K562 (cell line): ENCODE measurements at regions not wholly inside any gene's neighbourhood (a gene's known extent, or its start where the extent isn't known, plus 50 kb on each side); places are given as distances from the start of the nearest gene placed in this dataset.

Experiments
- ATAC-seq: fragments of 200-7000 bp; cut with Tn5 transposase; 3 replicates; pipeline ENCODE4 v1.9.1; 2020; ENCODE audit warnings: moderate library complexity
- BruUV-seq: library from RNA; stranded (reverse); fragments of 400-500 nt; replicated peaks from 2 replicates; lab custom pipeline; 2021; lab: Mats Ljungman, UMichigan
- CTCF ChIA-PET: fragments of 300-600 bp; formaldehyde crosslinking; extraction: SDS; loops from one replicate; lab custom pipeline; 2021; ENCODE audit warnings: low intra/inter-chr PET ratio; lab: Yijun Ruan, JAX
- POLR2A ChIA-PET: fragments of 300-600, 350-650 bp; sonication (Branson Sonifier 250); formaldehyde crosslinking; extraction: SDS; loops from one replicate; lab custom pipeline; 2021; ENCODE audit warnings: antibody characterized with exemption, inconsistent platforms; lab: Yijun Ruan, JAX
- DNase-seq, 4 experiments: peaks; one replicate each; pipeline versions ENCODE4 v3.0.0 to v3.0.0-alpha.2; 2011 to 2018; ENCODE audit warnings: low spot score in 3 of 4, mixed read lengths in 3 of 4; ENCODE audit errors: extremely low read depth in 1 of 4
- FAIRE-seq: peaks from 2 replicates; lab custom pipeline; 2011; peaks lifted over from hg19 to GRCh38; lab: Jason Lieb, UNC
- H2AFZ ChIP-seq: 2 replicates; pipeline ENCODE4 v1.6.0; 2011; ENCODE audit warnings: low read depth, low read length, control low read depth, inconsistent platforms
- H3K27ac ChIP-seq: fragments of 200-600 bp; 3 replicates; pipeline ENCODE4 v1.8.0; 2011; ENCODE audit warnings: low read depth, mild to moderate bottlenecking, control low read depth, inconsistent platforms, low read length, moderate library complexity, mixed read lengths; ENCODE audit errors: extremely low read depth
- H3K27me3 ChIP-seq, 2 experiments: fragments of 300-600 bp in 1 of 2; 2 replicates in 1 of 2; 3 replicates in 1 of 2; pipeline versions ENCODE4 v1.6.0 to v1.8.0; 2011; ENCODE audit warnings: inconsistent platforms in 2 of 2, low read length in 2 of 2, mild to moderate bottlenecking in 1 of 2, mixed read lengths in 1 of 2, moderate library complexity in 1 of 2; ENCODE audit not compliant: control insufficient read depth in 2 of 2, insufficient read depth in 2 of 2
- H3K36me3 ChIP-seq: fragments of 300-600 bp; 3 replicates; pipeline ENCODE4 v1.8.0; 2011; ENCODE audit warnings: mild to moderate bottlenecking, low read length, inconsistent platforms; ENCODE audit not compliant: control insufficient read depth, insufficient read depth
- H3K4me1 ChIP-seq, 2 experiments: fragments of 200-600 bp in 1 of 2; replicated peaks in 1 of 2; 2 replicates in 1 of 2; 3 replicates in 1 of 2; pipeline versions ENCODE4 v1.5.1 to v1.8.0; 2011; ENCODE audit warnings: inconsistent platforms in 2 of 2, low read length in 2 of 2, mild to moderate bottlenecking in 1 of 2, mixed read lengths in 1 of 2, moderate library complexity in 1 of 2; ENCODE audit not compliant: control insufficient read depth in 2 of 2, insufficient read depth in 2 of 2
- H3K4me2 ChIP-seq: 2 replicates; pipeline ENCODE4 v1.6.1; 2011; ENCODE audit warnings: low read length, control low read depth, inconsistent platforms, mixed read lengths; ENCODE audit not compliant: insufficient read depth
- H3K4me3 ChIP-seq: fragments of 200-600 bp; sonication (generic), shearing (Covaris generic); 2 replicates; pipeline ENCODE4 v1.5.1; 2016; ENCODE audit warnings: control low read depth, inconsistent platforms
- H3K79me2 ChIP-seq: fragments of 200-600 bp; 3 replicates; pipeline ENCODE4 v1.8.0; 2011; ENCODE audit warnings: low read length, inconsistent platforms; ENCODE audit not compliant: control insufficient read depth, insufficient read depth
- H3K9ac ChIP-seq, 2 experiments: 2 replicates each; pipeline versions ENCODE4 v1.6.0 to v1.6.1; 2011; ENCODE audit warnings: low read depth in 2 of 2, low read length in 2 of 2, control low read depth in 1 of 2, inconsistent platforms in 1 of 2, mild to moderate bottlenecking in 1 of 2, mixed read lengths in 1 of 2; ENCODE audit not compliant: insufficient read depth in 1 of 2
- H3K9me1 ChIP-seq: one replicate; pipeline ENCODE4 v1.6.0; 2011; ENCODE audit warnings: inconsistent platforms, mild to moderate bottlenecking, low read length, moderate library complexity; ENCODE audit not compliant: control insufficient read depth, insufficient read depth
- H3K9me3 ChIP-seq: replicated peaks from 2 replicates; pipeline ENCODE4 v1.5.1; 2011; ENCODE audit warnings: low read depth, low read length, inconsistent platforms; ENCODE audit not compliant: control insufficient read depth, insufficient read depth
- H4K20me1 ChIP-seq: replicated peaks from 2 replicates; pipeline ENCODE4 v1.6.1; 2011; ENCODE audit warnings: low read length, inconsistent platforms, mixed read lengths; ENCODE audit not compliant: control insufficient read depth, insufficient read depth
- FOSL1 ChIP-seq: fragments of 200-800 bp; sonication (Bioruptor generic); conservative IDR thresholded peaks from 2 replicates; pipeline ENCODE4 v1.6.1; 2016; ENCODE audit warnings: missing genetic modification characterization, missing compliant biosample characterization
- FOXK1 ChIP-seq: sonication (generic); formaldehyde crosslinking; IDR thresholded peaks from 2 replicates; pipeline ENCODE4 v1.8.0; 2022; ENCODE audit warnings: missing genetic modification reagents, mild to moderate bottlenecking, borderline replicate concordance
- HMGN3 ChIP-seq: IDR thresholded peaks from 2 replicates; pipeline ENCODE4 v1.6.1; 2011; ENCODE audit warnings: borderline replicate concordance, low read depth, mild to moderate bottlenecking, mixed read lengths, low read length; ENCODE audit not compliant: insufficient read length; ENCODE audit errors: extremely low read depth
- KLF16 ChIP-seq: IDR thresholded peaks from 2 replicates; pipeline ENCODE4 v1.6.1; 2016; ENCODE audit warnings: antibody characterized with exemption
- LARP7 ChIP-seq: fragments of 450-650 bp; IDR thresholded peaks from 2 replicates; pipeline ENCODE4 v1.6.1; 2016
- MLLT1 ChIP-seq, 2 experiments: fragments of 450-650 bp; IDR thresholded peaks; 2 replicates each; pipeline ENCODE4 v1.6.1; 2016
- RHOXF2B ChIP-seq: fragments of 250-450 bp; sonication (Bioruptor Pico); conservative IDR thresholded peaks from 2 replicates; pipeline ENCODE4 v1.5.1; 2021
- ZBTB2 ChIP-seq: fragments of 450-650 bp; IDR thresholded peaks from 2 replicates; pipeline ENCODE4 v1.6.1; 2016; ENCODE audit warnings: antibody characterized with exemption
- ZNF165 ChIP-seq: fragments of 250-450 bp; sonication (Bioruptor Pico); IDR thresholded peaks from 2 replicates; pipeline ENCODE4 v1.4.0; 2020; ENCODE audit warnings: borderline replicate concordance
- ZNF224 ChIP-seq: sonication (generic); formaldehyde crosslinking; IDR thresholded peaks from 2 replicates; pipeline ENCODE4 v1.8.0; 2022; ENCODE audit warnings: mild to moderate bottlenecking, missing genetic modification reagents
- WGBS: fragments of 100-300 bp; shearing (Covaris generic); methylation state at CpG from one replicate; pipeline ENCODE4 v1.1.6; 2016; ENCODE audit warnings: low coverage, mixed read lengths; ENCODE audit not compliant: insufficient coverage; ENCODE audit errors: missing lambda C conversion rate; 5-methylcytosine and 5-hydroxymethylcytosine counted together
- in situ Hi-C: fragments of 300-500 bp; cut with MboI; formaldehyde crosslinking; loops from 4 replicates; pipeline ENCODE4 v1.15.0; 2018; ENCODE audit warnings: inconsistent platforms, mixed read lengths
- intact Hi-C: fragments of 100-400 bp; cut with micrococcal nuclease; formaldehyde crosslinking; loops from 2 replicates; pipeline ENCODE4 v1.14.2; 2022
- TF ChIP-seq, protein P1 (sequence below): fragments of 450-650 bp; IDR thresholded peaks from 2 replicates; pipeline ENCODE4 v1.6.1; 2016; ENCODE audit warnings: low read depth

DNA sequence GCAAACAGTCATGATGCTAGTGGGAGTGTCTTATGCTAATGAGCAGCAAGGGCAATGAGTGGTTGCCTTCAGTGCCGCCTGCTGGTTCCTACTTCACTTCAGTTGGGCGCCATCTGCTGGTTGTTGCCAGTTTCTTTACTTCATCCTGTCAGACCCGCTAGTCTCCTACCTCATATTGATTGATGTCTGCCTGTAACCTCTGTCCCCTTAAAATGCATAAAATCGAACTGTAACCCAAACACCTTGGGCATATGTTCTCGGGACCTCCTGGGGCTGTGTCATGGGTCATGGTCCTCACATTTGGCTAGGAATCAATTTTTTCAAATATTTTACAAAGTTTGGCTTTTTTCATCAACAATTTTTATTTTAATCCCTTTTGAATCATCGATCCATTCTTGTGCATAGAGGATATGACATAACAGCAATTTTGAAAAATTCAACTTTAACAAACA, 62.8 kb upstream of the C7orf33 start:
- no peak overlapping the region for H3K4me3 ChIP-seq
- intact Hi-C loops (loop anchor here (1.0 to 2.0 kb wide), 3 partner anchors 23 to 265 kb away; no protein-coding TSS in a partner anchor), in situ Hi-C loops (no loop called here)
- ATAC-seq (peak; percentile 100), DNase-seq (peak; percentile 84 to 94 (median 86)), FAIRE-seq (peak; percentile 94)
- under 1% methylated on average over 6 of the region's 6 CpGs for WGBS
- H3K9ac ChIP-seq = no peak overlapping the region
- no peaks in the 10 kb centered on the region for H4K20me1 ChIP-seq
- no peaks in the 10 kb centered on the region for H3K9me3 ChIP-seq
- ChIA-PET POLR2A (interaction anchor here (0.6 kb wide), 1 partner anchor 170 kb away, joined by 3 read pairs; no protein-coding TSS in a partner anchor), CTCF (interaction anchor here (0.6 to 1.5 kb wide), 3 partner anchors 24 to 357 kb away, joined by 3 to 6 read pairs (median 5); partner anchors contain the start of gene EZH2)
- no peak overlapping the region for H2AFZ ChIP-seq
- no peaks in the 10 kb centered on the region for H3K36me3 ChIP-seq
- H3K27me3 ChIP-seq = peaks cover 3 to 12% of the 10 kb centered on the region in 2 experiments; a peak in 3 of 5 replicates
- no peak overlapping the region; the same call in 1 of the 2 replicates for H3K4me2 ChIP-seq
- no peak overlapping the region for H3K27ac ChIP-seq
- H3K4me1 ChIP-seq = peaks cover 2 to 4% of the 10 kb centered on the region in 2 experiments; a peak in 2 of 5 replicates
- H3K79me2 ChIP-seq = no peaks in the 10 kb centered on the region
- H3K9me1 ChIP-seq = no peaks in the 10 kb centered on the region
- BruUV-seq = no TSS peak
- TF ChIP-seq RHOXF2B (CRISPR knock-in tag) (no peak), HMGN3 (no peak), LARP7 (no peak), KLF16 (peak; percentile 56; the same call in 1 of the 2 replicates), FOSL1 (tag) (no peak), ZNF224 (CRISPR knock-in tag) (peak; percentile 60; the same call in 1 of the 2 replicates), FOXK1 (CRISPR knock-in tag) (peak; percentile 57; the same call in 1 of the 2 replicates), ZBTB2 (0 out of 2 replicates have a peak, but pooled peaks have one; percentile 22), MLLT1 (IDR thresholded peaks at IDR 0.05) (peak in 1 of 2 experiments; percentile 80; a peak in 1 of 4 replicates), ZNF165 (no peak)
- TF ChIP-seq, protein P1, sequence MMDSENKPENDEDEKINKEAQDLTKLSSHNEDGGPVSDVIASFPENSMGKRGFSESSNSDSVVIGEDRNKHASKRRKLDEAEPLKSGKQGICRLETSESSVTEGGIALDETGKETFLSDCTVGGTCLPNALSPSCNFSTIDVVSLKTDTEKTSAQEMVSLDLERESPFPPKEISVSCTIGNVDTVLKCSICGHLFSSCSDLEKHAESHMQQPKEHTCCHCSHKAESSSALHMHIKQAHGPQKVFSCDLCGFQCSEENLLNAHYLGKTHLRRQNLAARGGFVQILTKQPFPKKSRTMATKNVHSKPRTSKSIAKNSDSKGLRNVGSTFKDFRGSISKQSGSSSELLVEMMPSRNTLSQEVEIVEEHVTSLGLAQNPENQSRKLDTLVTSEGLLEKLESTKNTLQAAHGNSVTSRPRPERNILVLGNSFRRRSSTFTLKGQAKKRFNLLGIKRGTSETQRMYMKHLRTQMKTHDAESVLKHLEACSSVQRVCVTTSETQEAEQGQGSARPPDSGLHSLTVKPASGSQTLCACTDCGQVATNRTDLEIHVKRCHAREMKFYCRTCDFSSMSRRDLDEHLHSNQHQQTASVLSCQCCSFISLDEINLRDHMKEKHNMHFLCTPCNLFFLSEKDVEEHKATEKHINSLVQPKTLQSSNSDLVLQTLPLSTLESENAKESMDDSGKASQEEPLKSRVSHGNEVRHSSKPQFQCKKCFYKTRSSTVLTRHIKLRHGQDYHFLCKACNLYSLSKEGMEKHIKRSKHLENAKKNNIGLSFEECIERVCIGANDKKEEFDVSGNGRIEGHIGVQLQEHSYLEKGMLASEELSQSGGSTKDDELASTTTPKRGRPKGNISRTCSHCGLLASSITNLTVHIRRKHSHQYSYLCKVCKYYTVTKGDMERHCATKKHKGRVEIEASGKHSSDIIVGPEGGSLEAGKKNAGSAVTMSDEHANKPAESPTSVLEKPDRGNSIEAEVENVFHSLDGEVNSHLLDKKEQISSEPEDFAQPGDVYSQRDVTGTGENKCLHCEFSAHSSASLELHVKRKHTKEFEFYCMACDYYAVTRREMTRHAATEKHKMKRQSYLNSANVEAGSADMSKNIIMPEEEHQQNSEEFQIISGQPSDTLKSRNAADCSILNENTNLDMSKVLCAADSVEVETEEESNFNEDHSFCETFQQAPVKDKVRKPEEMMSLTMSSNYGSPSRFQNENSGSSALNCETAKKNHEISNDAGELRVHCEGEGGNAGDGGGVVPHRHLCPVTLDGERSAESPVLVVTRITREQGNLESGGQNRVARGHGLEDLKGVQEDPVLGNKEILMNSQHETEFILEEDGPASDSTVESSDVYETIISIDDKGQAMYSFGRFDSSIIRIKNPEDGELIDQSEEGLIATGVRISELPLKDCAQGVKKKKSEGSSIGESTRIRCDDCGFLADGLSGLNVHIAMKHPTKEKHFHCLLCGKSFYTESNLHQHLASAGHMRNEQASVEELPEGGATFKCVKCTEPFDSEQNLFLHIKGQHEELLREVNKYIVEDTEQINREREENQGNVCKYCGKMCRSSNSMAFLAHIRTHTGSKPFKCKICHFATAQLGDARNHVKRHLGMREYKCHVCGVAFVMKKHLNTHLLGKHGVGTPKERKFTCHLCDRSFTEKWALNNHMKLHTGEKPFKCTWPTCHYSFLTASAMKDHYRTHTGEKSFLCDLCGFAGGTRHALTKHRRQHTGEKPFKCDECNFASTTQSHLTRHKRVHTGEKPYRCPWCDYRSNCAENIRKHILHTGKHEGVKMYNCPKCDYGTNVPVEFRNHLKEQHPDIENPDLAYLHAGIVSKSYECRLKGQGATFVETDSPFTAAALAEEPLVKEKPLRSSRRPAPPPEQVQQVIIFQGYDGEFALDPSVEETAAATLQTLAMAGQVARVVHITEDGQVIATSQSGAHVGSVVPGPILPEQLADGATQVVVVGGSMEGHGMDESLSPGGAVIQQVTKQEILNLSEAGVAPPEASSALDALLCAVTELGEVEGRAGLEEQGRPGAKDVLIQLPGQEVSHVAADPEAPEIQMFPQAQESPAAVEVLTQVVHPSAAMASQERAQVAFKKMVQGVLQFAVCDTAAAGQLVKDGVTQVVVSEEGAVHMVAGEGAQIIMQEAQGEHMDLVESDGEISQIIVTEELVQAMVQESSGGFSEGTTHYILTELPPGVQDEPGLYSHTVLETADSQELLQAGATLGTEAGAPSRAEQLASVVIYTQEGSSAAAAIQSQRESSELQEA = no peak
